ENCODE measurements at regions not wholly inside any gene's neighbourhood (a gene's known extent, or its start where the extent isn't known, plus 50 kb on each side); places are given as distances from the start of the nearest gene placed in this dataset.

- no peak for TF ChIP-seq CTCF (IDR thresholded peaks at IDR 0.05)
- no peak for TF ChIP-seq EZH2 (IDR thresholded peaks at IDR 0.05)
- TF ChIP-seq EZH2phosphoT487 (IDR thresholded peaks at IDR 0.05), result no peak
These were observed 609.0 kb downstream of the ZNF385D start for GRCh38 chr3:21142031-21142430.
